ENCODE measurements at regions not wholly inside any gene's neighbourhood (a gene's known extent, or its start where the extent isn't known, plus 50 kb on each side); places are given as distances from the start of the nearest gene placed in this dataset.

DNA sequence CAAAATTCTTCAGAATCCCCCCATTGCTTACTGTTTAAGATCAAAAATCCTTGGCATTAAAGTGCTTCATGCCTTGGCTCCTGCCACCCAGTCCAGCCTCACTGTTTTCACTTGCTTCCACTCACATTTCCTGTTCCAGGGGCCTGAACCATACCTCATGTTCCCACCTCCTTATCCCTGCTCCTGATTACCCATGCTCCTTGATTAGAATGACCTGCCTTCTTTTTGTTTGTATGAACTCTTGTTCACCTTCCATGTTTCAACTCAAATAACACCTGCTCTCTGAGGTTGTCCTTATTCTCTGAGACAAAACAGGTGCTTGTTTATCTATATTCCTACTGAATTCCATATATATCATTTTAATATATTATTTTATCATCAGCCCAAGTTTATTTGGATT, 77.1 kb upstream of the VSTM2A start (continued):
- TF ChIP-seq RAD21 (CRISPR knock-in tag; IDR thresholded peaks at IDR 0.05): no peak
- TF ChIP-seq ISL2 (CRISPR knock-in tag; IDR thresholded peaks at IDR 0.05): no peak
- TF ChIP-seq TBX2 (CRISPR knock-in tag; IDR thresholded peaks at IDR 0.05; ENCODE audit: borderline replicate concordance): no peak
- no peak for TF ChIP-seq ETV6 (CRISPR knock-in tag; conservative IDR thresholded peaks at IDR 0.05)
- no peak for TF ChIP-seq POLR2AphosphoS5 (IDR thresholded peaks at IDR 0.05; ENCODE audit: low read depth, low read length)
- TF ChIP-seq, protein P1, sequence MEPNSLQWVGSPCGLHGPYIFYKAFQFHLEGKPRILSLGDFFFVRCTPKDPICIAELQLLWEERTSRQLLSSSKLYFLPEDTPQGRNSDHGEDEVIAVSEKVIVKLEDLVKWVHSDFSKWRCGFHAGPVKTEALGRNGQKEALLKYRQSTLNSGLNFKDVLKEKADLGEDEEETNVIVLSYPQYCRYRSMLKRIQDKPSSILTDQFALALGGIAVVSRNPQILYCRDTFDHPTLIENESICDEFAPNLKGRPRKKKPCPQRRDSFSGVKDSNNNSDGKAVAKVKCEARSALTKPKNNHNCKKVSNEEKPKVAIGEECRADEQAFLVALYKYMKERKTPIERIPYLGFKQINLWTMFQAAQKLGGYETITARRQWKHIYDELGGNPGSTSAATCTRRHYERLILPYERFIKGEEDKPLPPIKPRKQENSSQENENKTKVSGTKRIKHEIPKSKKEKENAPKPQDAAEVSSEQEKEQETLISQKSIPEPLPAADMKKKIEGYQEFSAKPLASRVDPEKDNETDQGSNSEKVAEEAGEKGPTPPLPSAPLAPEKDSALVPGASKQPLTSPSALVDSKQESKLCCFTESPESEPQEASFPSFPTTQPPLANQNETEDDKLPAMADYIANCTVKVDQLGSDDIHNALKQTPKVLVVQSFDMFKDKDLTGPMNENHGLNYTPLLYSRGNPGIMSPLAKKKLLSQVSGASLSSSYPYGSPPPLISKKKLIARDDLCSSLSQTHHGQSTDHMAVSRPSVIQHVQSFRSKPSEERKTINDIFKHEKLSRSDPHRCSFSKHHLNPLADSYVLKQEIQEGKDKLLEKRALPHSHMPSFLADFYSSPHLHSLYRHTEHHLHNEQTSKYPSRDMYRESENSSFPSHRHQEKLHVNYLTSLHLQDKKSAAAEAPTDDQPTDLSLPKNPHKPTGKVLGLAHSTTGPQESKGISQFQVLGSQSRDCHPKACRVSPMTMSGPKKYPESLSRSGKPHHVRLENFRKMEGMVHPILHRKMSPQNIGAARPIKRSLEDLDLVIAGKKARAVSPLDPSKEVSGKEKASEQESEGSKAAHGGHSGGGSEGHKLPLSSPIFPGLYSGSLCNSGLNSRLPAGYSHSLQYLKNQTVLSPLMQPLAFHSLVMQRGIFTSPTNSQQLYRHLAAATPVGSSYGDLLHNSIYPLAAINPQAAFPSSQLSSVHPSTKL (CRISPR knock-in tag; IDR thresholded peaks at IDR 0.05): no peak
- no peak for TF ChIP-seq TEF (CRISPR knock-in tag; IDR thresholded peaks at IDR 0.05)
- TF ChIP-seq FOXA3 (CRISPR knock-in tag; IDR thresholded peaks at IDR 0.05): no peak

DNA sequence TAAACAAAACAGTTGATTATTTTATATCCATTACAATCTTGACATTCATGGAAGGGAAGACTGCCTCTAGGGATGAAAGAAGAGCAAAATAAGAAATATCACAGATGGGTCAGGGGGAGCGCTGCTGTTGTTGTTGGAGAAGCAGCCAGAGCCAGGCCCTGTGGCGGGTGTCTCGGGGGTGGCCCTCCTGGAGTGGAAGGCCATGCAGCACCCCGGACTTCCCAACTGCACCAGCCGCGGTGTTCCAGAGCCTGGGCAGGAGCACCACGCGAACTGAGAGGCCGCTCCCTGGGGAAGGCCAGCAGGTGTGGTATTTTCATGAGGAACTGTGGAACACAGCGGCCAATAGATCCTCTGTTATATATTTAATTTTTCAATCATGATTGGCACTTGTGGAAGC, 72.4 kb upstream of the VSTM2A start:
- H3K4me2 ChIP-seq (ENCODE audit: low read depth, low read length): no peak overlapping the region
- ChIA-PET POLR2A (no interaction called here), CTCF (ENCODE audit: low intra/inter-chr PET ratio, low total read pairs) (no interaction called here)
- in situ Hi-C loops (cut with HindIII; ENCODE audit: extremely low pct_ligation_motif_present, low pct_unique_long_range_greater_than_20kb): no loop called here
- no peaks in the 10 kb centered on the region for H4K20me1 ChIP-seq (ENCODE audit: insufficient read depth, low read length)
- 35% methylated on average over 10 of the region's 10 CpGs for WGBS (ENCODE audit: low lambda C conversion rate)
- no peak overlapping the region for H2AFZ ChIP-seq (ENCODE audit: low read length)
- no TSS peak for BruUV-seq (replicated peaks)
- TF ChIP-seq, protein P2, sequence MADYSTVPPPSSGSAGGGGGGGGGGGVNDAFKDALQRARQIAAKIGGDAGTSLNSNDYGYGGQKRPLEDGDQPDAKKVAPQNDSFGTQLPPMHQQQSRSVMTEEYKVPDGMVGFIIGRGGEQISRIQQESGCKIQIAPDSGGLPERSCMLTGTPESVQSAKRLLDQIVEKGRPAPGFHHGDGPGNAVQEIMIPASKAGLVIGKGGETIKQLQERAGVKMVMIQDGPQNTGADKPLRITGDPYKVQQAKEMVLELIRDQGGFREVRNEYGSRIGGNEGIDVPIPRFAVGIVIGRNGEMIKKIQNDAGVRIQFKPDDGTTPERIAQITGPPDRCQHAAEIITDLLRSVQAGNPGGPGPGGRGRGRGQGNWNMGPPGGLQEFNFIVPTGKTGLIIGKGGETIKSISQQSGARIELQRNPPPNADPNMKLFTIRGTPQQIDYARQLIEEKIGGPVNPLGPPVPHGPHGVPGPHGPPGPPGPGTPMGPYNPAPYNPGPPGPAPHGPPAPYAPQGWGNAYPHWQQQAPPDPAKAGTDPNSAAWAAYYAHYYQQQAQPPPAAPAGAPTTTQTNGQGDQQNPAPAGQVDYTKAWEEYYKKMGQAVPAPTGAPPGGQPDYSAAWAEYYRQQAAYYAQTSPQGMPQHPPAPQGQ (CRISPR knock-in tag; IDR thresholded peaks at IDR 0.05; ENCODE audit: borderline replicate concordance): no peak
- peaks cover 51% of the 10 kb centered on the region for H3K9me3 ChIP-seq (ENCODE audit: low read length)
- ATAC-seq (no peak), FAIRE-seq (no peak), DNase-seq (ENCODE audit: low spot score) (no peak)
- no peak overlapping the region for H3K4me3 ChIP-seq (replicated peaks in 1 of 3; ENCODE audit: insufficient read depth in 1 of 3, low read depth in 2 of 3, low read length in 3 of 3)
- H3K9ac ChIP-seq (ENCODE audit: insufficient read depth, low read depth, low read length): no peak overlapping the region
- no peaks in the 10 kb centered on the region for H3K27me3 ChIP-seq (ENCODE audit: control insufficient read depth in 1 of 2, insufficient read depth in 2 of 2, low read length in 2 of 2)
- no peak overlapping the region for H3K27ac ChIP-seq (ENCODE audit: extremely low read length, insufficient read depth, low read length)
- no peaks in the 10 kb centered on the region for H3K4me1 ChIP-seq (ENCODE audit: insufficient read depth, low read length)
- intact Hi-C loops (cut with micrococcal nuclease; ENCODE audit: unreplicated experiment): no loop called here
- H3K36me3 ChIP-seq (replicated peaks in 1 of 2; ENCODE audit: control insufficient read depth in 1 of 2, insufficient read depth in 2 of 2, low read length in 2 of 2): no peaks in the 10 kb centered on the region
- no peaks in the 10 kb centered on the region for H3K79me2 ChIP-seq (ENCODE audit: insufficient read depth, low read length)
